HUDEP-2 (cell line): ENCODE measurements at regions not wholly inside any gene's neighbourhood (a gene's known extent, or its start where the extent isn't known, plus 50 kb on each side); places are given as distances from the start of the nearest gene placed in this dataset.

Experiments used
- DNase-seq, 76 experiments: peaks; one replicate each; lab custom pipeline; 2025; ENCODE audit not compliant: unreplicated experiment in 76 of 76; lab: John Stamatoyannopoulos, UW

- DNase-seq = peak in 1 of 76 experiments; percentile 2
These were observed 399.8 kb downstream of the TXNL1 start for GRCh38 chr18:56238576-56238975.

GRCh38 chr18:56235481-56236013 is 402.8 kb downstream of the TXNL1 start:
- no peak for DNase-seq

- DNase-seq = no peak
These were observed 403.3 kb downstream of the TXNL1 start for GRCh38 chr18:56235071-56235470.

GRCh38 chr18:56233595-56233994 is 404.8 kb downstream of the TXNL1 start:
- no peak for DNase-seq

- no peak for DNase-seq
These were observed 412.4 kb downstream of the TXNL1 start for GRCh38 chr18:56226025-56226424.

GRCh38 chr18:56224669-56225561 is 413.5 kb downstream of the TXNL1 start:
- DNase-seq = no peak

- DNase-seq = no peak
These were observed 417.0 kb downstream of the TXNL1 start for GRCh38 chr18:56221195-56222065.

- no peak for DNase-seq
These were observed 421.0 kb downstream of the TXNL1 start for GRCh38 chr18:56217406-56217805.

GRCh38 chr18:56214706-56215105 is 423.7 kb downstream of the TXNL1 start:
- no peak for DNase-seq

- DNase-seq = no peak
These were observed 427.9 kb downstream of the TXNL1 start for GRCh38 chr18:56210520-56210919.

GRCh38 chr18:56207989-56208388 is 430.4 kb downstream of the TXNL1 start:
- DNase-seq = no peak

- no peak for DNase-seq
These were observed 434.3 kb downstream of the TXNL1 start for GRCh38 chr18:56204052-56204451.

GRCh38 chr18:56202678-56203077 is 435.7 kb downstream of the TXNL1 start:
- no peak for DNase-seq

- no peak for DNase-seq
These were observed 437.9 kb downstream of the TXNL1 start for GRCh38 chr18:56200381-56200911.

GRCh38 chr18:56199580-56200330 is 438.6 kb downstream of the TXNL1 start:
- no peak for DNase-seq

GRCh38 chr18:56197241-56197859 is 441.0 kb downstream of the TXNL1 start:
- no peak for DNase-seq

GRCh38 chr18:56196495-56197225 is 441.7 kb downstream of the TXNL1 start:
- DNase-seq = no peak

- DNase-seq = no peak
These were observed 447.1 kb downstream of the TXNL1 start for GRCh38 chr18:56191334-56191733.

- DNase-seq = no peak
These were observed 448.8 kb downstream of the TXNL1 start for GRCh38 chr18:56189615-56190014.
